Fibroblast of the aortic adventitia (primary cell): ENCODE measurements at regions not wholly inside any gene's neighbourhood (a gene's known extent, or its start where the extent isn't known, plus 50 kb on each side); places are given as distances from the start of the nearest gene placed in this dataset.

ENCODE experiments used
- DNase-seq: peaks from one replicate; pipeline ENCODE4 v3.0.0-alpha.2; 2010; ENCODE audit warnings: low read depth
- H3K4me3 ChIP-seq: 2 replicates; pipeline ENCODE4 v1.5.1; 2011; ENCODE audit warnings: low read depth, mild to moderate bottlenecking, control low read depth, low read length, moderate library complexity
- CTCF ChIP-seq: IDR thresholded peaks from 2 replicates; pipeline ENCODE4 v1.5.1; 2011; ENCODE audit warnings: mild to moderate bottlenecking, low read length, control low read depth, inconsistent platforms; ENCODE audit not compliant: insufficient read depth

GRCh38 chr9:108478431-108479332 is 377.1 kb downstream of the ACTL7B start:
- TF ChIP-seq CTCF: peak; percentile 34
- H3K4me3 ChIP-seq: no peak overlapping the region
- DNase-seq: peak; percentile 99

- peak; percentile 88 for DNase-seq
- no peak overlapping the region for H3K4me3 ChIP-seq
- no peak for TF ChIP-seq CTCF
These were observed 378.2 kb downstream of the ACTL7B start for GRCh38 chr9:108477529-108478006.

GRCh38 chr9:108476574-108476973 is 379.2 kb downstream of the ACTL7B start:
- TF ChIP-seq CTCF: no peak
- no peak overlapping the region for H3K4me3 ChIP-seq
- DNase-seq: peak; percentile 62

GRCh38 chr9:108475813-108476212 is 380.0 kb downstream of the ACTL7B start:
- no peak for TF ChIP-seq CTCF
- DNase-seq: no peak
- no peak overlapping the region for H3K4me3 ChIP-seq

GRCh38 chr9:108474356-108474755 is 381.4 kb downstream of the ACTL7B start:
- H3K4me3 ChIP-seq: no peak overlapping the region
- no peak for TF ChIP-seq CTCF
- DNase-seq: no peak

GRCh38 chr9:108473209-108474112 is 382.3 kb downstream of the ACTL7B start:
- TF ChIP-seq CTCF: no peak
- peak; percentile 95 for DNase-seq

More at GRCh38 chr9:108473209-108474112, 382.3 kb downstream of the ACTL7B start:
- no peak overlapping the region for H3K4me3 ChIP-seq
